Nephron (organoid): ENCODE measurements at regions not wholly inside any gene's neighbourhood (a gene's known extent, or its start where the extent isn't known, plus 50 kb on each side); places are given as distances from the start of the nearest gene placed in this dataset.

Source experiments
- H3K27ac Mint-ChIP-seq, 3 experiments: 2 replicates each; pipeline ENCODE4 v1.8.0; 2020; ENCODE audit warnings: mixed read lengths in 3 of 3, mild to moderate bottlenecking in 2 of 3, moderate library complexity in 1 of 3
- H3K27me3 Mint-ChIP-seq: 2 replicates; pipeline ENCODE4 v1.8.0; 2021; ENCODE audit warnings: low read depth, mild to moderate bottlenecking, moderate library complexity, mixed read lengths
- H3K36me3 Mint-ChIP-seq: 2 replicates; pipeline ENCODE4 v1.8.0; 2020; ENCODE audit warnings: low read depth, mixed read lengths
- H3K4me1 Mint-ChIP-seq: 2 replicates; pipeline ENCODE4 v1.8.0; 2020; ENCODE audit warnings: mixed read lengths
- H3K4me3 Mint-ChIP-seq, 3 experiments: 2 replicates each; pipeline ENCODE4 v1.8.0; 2020; ENCODE audit warnings: mild to moderate bottlenecking in 3 of 3, mixed read lengths in 3 of 3, moderate library complexity in 2 of 3
- H3K9me3 Mint-ChIP-seq: 2 replicates; pipeline ENCODE4 v1.8.0; 2020; ENCODE audit warnings: mixed read lengths
- TF ChIP-seq, protein P1 (sequence below), 3 experiments: fragments of 200-600 bp; sonication (generic); IDR thresholded peaks; one replicate each; pipeline ENCODE4 v1.5.0; 2021; ENCODE audit warnings: antibody characterized with exemption in 3 of 3; ENCODE audit not compliant: unreplicated experiment in 3 of 3

DNA sequence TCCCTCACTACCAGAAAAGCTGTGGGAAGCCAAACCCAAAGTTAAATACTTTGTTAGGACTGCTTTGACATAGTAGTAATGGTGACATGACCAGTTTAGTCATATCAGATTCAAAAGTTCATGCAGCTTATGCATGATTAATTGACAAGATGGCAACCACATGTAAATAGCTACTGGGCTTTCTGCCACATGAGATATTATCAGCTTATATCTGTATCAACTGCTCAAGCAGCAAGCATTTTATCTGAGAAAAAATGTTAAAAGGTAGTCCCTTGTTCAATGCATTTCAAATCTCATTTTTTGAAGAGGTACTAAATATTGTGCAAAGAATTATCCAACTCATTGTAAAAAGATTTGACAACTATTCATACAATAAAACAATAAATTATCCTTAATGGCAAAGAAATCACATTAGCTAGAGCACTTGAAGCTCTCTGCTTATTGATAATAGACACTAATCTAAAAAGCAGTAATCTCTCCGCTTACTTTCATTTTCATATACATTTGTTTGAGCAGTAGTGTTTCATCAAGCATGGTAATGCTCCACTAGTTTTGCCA, 993.6 kb upstream of the NXPH2 start:
- Mint-ChIP-seq H3K36me3 (no peaks in the 10 kb centered on the region), H3K4me1 (no peaks in the 10 kb centered on the region), H3K27ac (no peak overlapping the region), H3K9me3 (no peaks in the 10 kb centered on the region), H3K27me3 (no peaks in the 10 kb centered on the region), H3K4me3 (no peak overlapping the region)
- TF ChIP-seq, protein P1, sequence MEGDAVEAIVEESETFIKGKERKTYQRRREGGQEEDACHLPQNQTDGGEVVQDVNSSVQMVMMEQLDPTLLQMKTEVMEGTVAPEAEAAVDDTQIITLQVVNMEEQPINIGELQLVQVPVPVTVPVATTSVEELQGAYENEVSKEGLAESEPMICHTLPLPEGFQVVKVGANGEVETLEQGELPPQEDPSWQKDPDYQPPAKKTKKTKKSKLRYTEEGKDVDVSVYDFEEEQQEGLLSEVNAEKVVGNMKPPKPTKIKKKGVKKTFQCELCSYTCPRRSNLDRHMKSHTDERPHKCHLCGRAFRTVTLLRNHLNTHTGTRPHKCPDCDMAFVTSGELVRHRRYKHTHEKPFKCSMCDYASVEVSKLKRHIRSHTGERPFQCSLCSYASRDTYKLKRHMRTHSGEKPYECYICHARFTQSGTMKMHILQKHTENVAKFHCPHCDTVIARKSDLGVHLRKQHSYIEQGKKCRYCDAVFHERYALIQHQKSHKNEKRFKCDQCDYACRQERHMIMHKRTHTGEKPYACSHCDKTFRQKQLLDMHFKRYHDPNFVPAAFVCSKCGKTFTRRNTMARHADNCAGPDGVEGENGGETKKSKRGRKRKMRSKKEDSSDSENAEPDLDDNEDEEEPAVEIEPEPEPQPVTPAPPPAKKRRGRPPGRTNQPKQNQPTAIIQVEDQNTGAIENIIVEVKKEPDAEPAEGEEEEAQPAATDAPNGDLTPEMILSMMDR (IDR thresholded peaks at IDR 0.05; ENCODE audit: unreplicated experiment in 3 of 3) = no peak

- H3K4me1 Mint-ChIP-seq = no peaks in the 10 kb centered on the region
- no peaks in the 10 kb centered on the region for H3K36me3 Mint-ChIP-seq
- H3K27me3 Mint-ChIP-seq = no peaks in the 10 kb centered on the region
- TF ChIP-seq, protein P1 (IDR thresholded peaks at IDR 0.05; ENCODE audit: unreplicated experiment in 3 of 3) = no peak
- no peak overlapping the region for H3K27ac Mint-ChIP-seq
- no peak overlapping the region for H3K4me3 Mint-ChIP-seq
- no peaks in the 10 kb centered on the region for H3K9me3 Mint-ChIP-seq
Observed at GRCh38 chr2:139769633-139770032, 989.4 kb upstream of the NXPH2 start.

DNA sequence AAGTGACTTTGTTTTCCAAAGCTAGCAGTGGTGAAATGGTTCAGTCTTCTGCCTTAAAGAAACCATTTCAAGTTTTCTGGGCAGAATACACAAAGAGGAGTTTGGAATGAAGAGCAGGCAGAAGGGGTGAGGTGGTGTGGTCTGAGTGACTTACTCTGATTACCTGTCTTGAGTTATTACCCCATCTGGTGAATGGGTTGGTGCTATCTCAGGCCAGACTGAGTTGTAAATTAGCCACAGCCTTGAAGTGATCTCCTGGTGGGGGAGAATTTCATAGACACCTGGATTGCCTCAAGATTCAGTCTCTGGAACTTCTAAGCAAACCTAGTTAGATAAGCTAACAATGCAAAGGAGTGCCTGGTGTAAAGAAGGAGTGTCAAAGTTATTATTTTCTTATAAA, 983.5 kb upstream of the NXPH2 start:
- peaks cover 3% of the 10 kb centered on the region for H3K36me3 Mint-ChIP-seq
- H3K27ac Mint-ChIP-seq = no peak overlapping the region
- TF ChIP-seq, protein P1 (IDR thresholded peaks at IDR 0.05; ENCODE audit: unreplicated experiment in 3 of 3) = no peak
- peaks cover 3% of the 10 kb centered on the region for H3K27me3 Mint-ChIP-seq
- H3K9me3 Mint-ChIP-seq = peaks cover 3% of the 10 kb centered on the region
- no peak overlapping the region for H3K4me3 Mint-ChIP-seq
- no peaks in the 10 kb centered on the region for H3K4me1 Mint-ChIP-seq

GRCh38 chr2:139759000-139759505, 978.9 kb upstream of the NXPH2 start:
- TF ChIP-seq, protein P1 (IDR thresholded peaks at IDR 0.05; ENCODE audit: unreplicated experiment in 3 of 3) = no peak
- Mint-ChIP-seq H3K36me3 (peaks cover 18% of the 10 kb centered on the region), H3K9me3 (peaks cover 25% of the 10 kb centered on the region), H3K27me3 (peaks cover 3% of the 10 kb centered on the region), H3K4me1 (no peaks in the 10 kb centered on the region), H3K4me3 (no peak overlapping the region), H3K27ac (no peak overlapping the region)

GRCh38 chr2:139746901-139747300, 966.7 kb upstream of the NXPH2 start:
- Mint-ChIP-seq H3K4me1 (no peaks in the 10 kb centered on the region), H3K36me3 (no peaks in the 10 kb centered on the region), H3K9me3 (no peaks in the 10 kb centered on the region), H3K27me3 (peaks cover 4% of the 10 kb centered on the region), H3K4me3 (no peak overlapping the region), H3K27ac (no peak overlapping the region)
- TF ChIP-seq, protein P1 (IDR thresholded peaks at IDR 0.05; ENCODE audit: unreplicated experiment in 3 of 3) = no peak

- H3K4me1 Mint-ChIP-seq = no peaks in the 10 kb centered on the region
- no peak overlapping the region for H3K27ac Mint-ChIP-seq
- H3K4me3 Mint-ChIP-seq = no peak overlapping the region
- TF ChIP-seq, protein P1 (IDR thresholded peaks at IDR 0.05; ENCODE audit: unreplicated experiment in 3 of 3) = no peak
- no peaks in the 10 kb centered on the region for H3K36me3 Mint-ChIP-seq
- peaks cover 4% of the 10 kb centered on the region for H3K27me3 Mint-ChIP-seq
- H3K9me3 Mint-ChIP-seq = no peaks in the 10 kb centered on the region
Observed at GRCh38 chr2:139744273-139744672, 964.1 kb upstream of the NXPH2 start.
